Kidney epithelial cell (primary cell): ENCODE measurements at regions not wholly inside any gene's neighbourhood (a gene's known extent, or its start where the extent isn't known, plus 50 kb on each side); places are given as distances from the start of the nearest gene placed in this dataset.
A peak's percentile ranks its signal among the peaks of the same experiment; 100 is the strongest.

Experiments
- DNase-seq: peaks from one replicate; pipeline ENCODE4 v3.0.0-alpha.2; 2010; ENCODE audit warnings: low read depth
- H3K27me3 ChIP-seq: 2 replicates; pipeline ENCODE4 v1.6.0; 2011; ENCODE audit warnings: low read length; ENCODE audit not compliant: control insufficient read depth, insufficient read depth
- H3K36me3 ChIP-seq: 2 replicates; pipeline ENCODE4 v1.5.1; 2011; ENCODE audit warnings: low read length; ENCODE audit not compliant: control insufficient read depth, insufficient read depth
- H3K4me3 ChIP-seq: 2 replicates; pipeline ENCODE4 v1.5.1; 2011; ENCODE audit warnings: low read depth, mild to moderate bottlenecking, control low read depth, low read length
- CTCF ChIP-seq: IDR thresholded peaks from 2 replicates; pipeline ENCODE4 v1.5.1; 2011; ENCODE audit warnings: mild to moderate bottlenecking, moderate library complexity, low read length, control low read depth, inconsistent platforms; ENCODE audit not compliant: insufficient read depth, poor library complexity, severe bottlenecking

GRCh38 chr12:92476844-92477243, 225.9 kb upstream of the PLEKHG7 start:
- Histone ChIP-seq H3K27me3 (no peaks in the 10 kb centered on the region), H3K36me3 (no peaks in the 10 kb centered on the region), H3K4me3 (no peak overlapping the region)
- DNase-seq = no peak
- TF ChIP-seq CTCF = no peak

DNA sequence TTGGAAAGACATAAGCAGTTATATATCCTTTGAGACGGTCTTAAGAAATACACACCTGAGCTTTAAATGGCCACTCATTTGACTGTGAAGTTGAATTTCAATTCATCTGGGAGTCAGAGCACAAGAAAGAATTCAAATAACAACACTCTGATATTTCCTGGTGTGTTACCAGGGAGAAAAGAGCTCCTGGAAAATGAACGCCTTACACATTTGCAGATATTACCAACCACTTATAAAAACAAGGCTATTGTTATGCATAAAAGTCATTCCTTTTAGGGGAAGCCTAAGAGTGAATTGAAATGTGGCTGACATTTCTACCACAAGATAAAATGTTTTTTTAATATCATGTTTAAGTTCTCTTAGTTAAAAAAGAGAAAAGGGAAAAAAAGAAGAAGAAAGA, 229.2 kb upstream of the PLEKHG7 start:
- Histone ChIP-seq H3K27me3 (no peaks in the 10 kb centered on the region), H3K4me3 (no peak overlapping the region), H3K36me3 (no peaks in the 10 kb centered on the region)
- TF ChIP-seq CTCF = no peak
- no peak for DNase-seq

DNA sequence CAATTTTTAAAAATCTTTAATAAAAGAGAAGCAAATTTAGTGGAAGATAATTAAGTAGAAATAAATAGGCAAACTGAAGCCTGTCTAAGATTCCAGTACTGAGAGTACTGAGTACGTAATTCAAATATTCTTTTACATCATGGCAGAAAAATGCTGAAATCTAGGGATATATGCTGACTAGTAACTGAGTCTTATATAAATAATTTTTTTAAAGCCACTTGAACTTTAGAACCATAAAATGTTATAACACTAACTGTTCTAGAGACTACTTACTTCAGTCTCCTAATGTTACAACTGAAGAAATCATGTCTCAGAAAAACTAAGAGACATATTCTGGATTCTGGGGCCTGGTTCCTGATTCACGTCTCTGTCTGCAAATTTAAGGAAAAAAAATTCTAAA, 230.6 kb upstream of the PLEKHG7 start:
- Histone ChIP-seq H3K36me3 (no peaks in the 10 kb centered on the region), H3K4me3 (no peak overlapping the region), H3K27me3 (no peaks in the 10 kb centered on the region)
- DNase-seq = no peak
- TF ChIP-seq CTCF = no peak

GRCh38 chr12:92471551-92471950, 231.2 kb upstream of the PLEKHG7 start:
- DNase-seq = no peak
- no peaks in the 10 kb centered on the region for H3K27me3 ChIP-seq
- no peak overlapping the region for H3K4me3 ChIP-seq
- H3K36me3 ChIP-seq = no peaks in the 10 kb centered on the region
- no peak for TF ChIP-seq CTCF

- no peak for DNase-seq
- Histone ChIP-seq H3K27me3 (no peaks in the 10 kb centered on the region), H3K36me3 (no peaks in the 10 kb centered on the region), H3K4me3 (no peak overlapping the region)
- TF ChIP-seq CTCF = no peak
Observed at GRCh38 chr12:92470608-92471021, 232.2 kb upstream of the PLEKHG7 start.

DNA sequence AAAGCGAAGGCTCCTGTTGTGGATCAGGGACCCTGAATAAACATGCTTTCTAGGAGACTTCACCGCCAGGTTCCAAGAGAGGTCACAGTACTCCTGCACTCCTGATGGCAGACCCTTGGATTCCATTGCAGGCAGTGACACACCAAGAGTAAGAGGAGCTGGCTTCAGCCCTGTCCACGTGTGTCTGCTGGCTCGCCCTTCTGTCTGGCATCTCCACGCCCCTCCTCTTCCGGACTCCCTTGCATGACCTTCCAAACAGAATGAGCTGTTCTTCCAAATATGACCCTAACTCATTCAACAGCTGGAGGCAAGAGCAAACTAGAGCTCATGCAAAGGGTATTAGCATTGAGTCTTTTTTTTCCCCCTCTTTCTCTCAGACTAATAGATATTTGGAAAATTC, 233.0 kb upstream of the PLEKHG7 start:
- Histone ChIP-seq H3K27me3 (no peaks in the 10 kb centered on the region), H3K36me3 (no peaks in the 10 kb centered on the region), H3K4me3 (no peak overlapping the region)
- no peak for TF ChIP-seq CTCF
- DNase-seq = peak; percentile 9
